Esophagus squamous epithelium (tissue), 4 donors: ENCODE measurements at regions not wholly inside any gene's neighbourhood (a gene's known extent, or its start where the extent isn't known, plus 50 kb on each side); places are given as distances from the start of the nearest gene placed in this dataset.

Source experiments
- CTCF ChIP-seq, 6 experiments: fragments of 450-650 bp in 4 of 6; fragments of 200-600 bp in 2 of 6; sonication (generic) in 2 of 6; IDR thresholded peaks; one replicate each; pipeline ENCODE4 v1.5.1; 2016 to 2019; ENCODE audit warnings: antibody characterized with exemption in 6 of 6, mild to moderate bottlenecking in 4 of 6, moderate library complexity in 4 of 6
- POLR2A ChIP-seq, 4 donors: fragments of 450-650 bp; IDR thresholded peaks; one replicate each; pipeline ENCODE4 v1.6.1; 2017; ENCODE audit warnings: antibody characterized with exemption in 4 of 4, mild to moderate bottlenecking in 4 of 4, moderate library complexity in 3 of 4

DNA sequence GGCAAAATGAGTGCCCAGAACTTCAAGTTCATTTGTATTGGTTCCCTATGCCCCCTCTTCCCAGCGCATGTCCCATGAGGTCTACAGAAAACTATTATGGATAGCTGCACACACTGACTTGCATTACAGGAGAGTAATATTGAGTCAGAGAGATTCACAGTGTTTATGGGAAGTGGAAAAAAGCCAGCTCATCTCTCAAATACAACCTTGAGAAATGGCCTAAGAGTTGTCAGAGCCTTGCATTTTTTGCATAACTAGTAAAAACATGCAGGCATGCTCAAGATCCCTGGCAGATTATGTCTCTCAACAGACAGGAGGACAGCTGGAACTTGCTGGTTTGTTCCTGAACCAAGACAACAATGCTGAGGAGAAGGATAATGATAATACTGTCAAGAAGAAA lies 1292.8 kb downstream of the DSC3 start:
- no peak for TF ChIP-seq CTCF (IDR thresholded peaks at IDR 0.05)
- TF ChIP-seq POLR2A (IDR thresholded peaks at IDR 0.05): no peak
